Neuronal stem cell (in vitro differentiated cells): ENCODE measurements at regions not wholly inside any gene's neighbourhood (a gene's known extent, or its start where the extent isn't known, plus 50 kb on each side); places are given as distances from the start of the nearest gene placed in this dataset.

Source experiments
- DNase-seq: peaks from one replicate; pipeline ENCODE4 v3.0.0-alpha.2; 2013; ENCODE audit warnings: low spot score
- H2AFZ ChIP-seq: one replicate; pipeline ENCODE4 v1.6.1; 2013; ENCODE audit warnings: mild to moderate bottlenecking, low read length, inconsistent platforms
- H2AK5ac ChIP-seq: 2 replicates; pipeline ENCODE4 v1.6.1; 2013; ENCODE audit warnings: low read depth, mild to moderate bottlenecking, inconsistent platforms, low read length, moderate library complexity, mixed read lengths
- H2BK120ac ChIP-seq: 2 replicates; pipeline ENCODE4 v1.6.1; 2013; ENCODE audit warnings: low read depth, mild to moderate bottlenecking, inconsistent platforms, low read length, moderate library complexity, mixed read lengths
- H2BK12ac ChIP-seq: one replicate; pipeline ENCODE4 v1.6.1; 2013; ENCODE audit warnings: low read length, inconsistent platforms
- H2BK15ac ChIP-seq: 2 replicates; pipeline ENCODE4 v1.6.1; 2013; ENCODE audit warnings: mild to moderate bottlenecking, low read length, inconsistent platforms, mixed read lengths
- H2BK5ac ChIP-seq: one replicate; pipeline ENCODE4 v1.6.1; 2013; ENCODE audit warnings: inconsistent platforms, mild to moderate bottlenecking, low read length, moderate library complexity
- H3K14ac ChIP-seq: one replicate; pipeline ENCODE4 v1.6.1; 2013; ENCODE audit warnings: low read length, inconsistent platforms
- H3K18ac ChIP-seq: 2 replicates; pipeline ENCODE4 v1.6.1; 2013; ENCODE audit warnings: low read length, inconsistent platforms
- H3K23ac ChIP-seq: 2 replicates; pipeline ENCODE4 v1.6.1; 2013; ENCODE audit warnings: low read depth, mild to moderate bottlenecking, mixed read lengths, low read length, inconsistent platforms; ENCODE audit not compliant: poor library complexity
- H3K27ac ChIP-seq: replicated peaks from 3 replicates; pipeline ENCODE4 v1.5.1; 2013; ENCODE audit warnings: low read length, inconsistent platforms
- H3K27me3 ChIP-seq, 3 experiments: 2 replicates each; pipeline ENCODE4 v1.6.1; 2013; ENCODE audit warnings: low read length in 3 of 3, mild to moderate bottlenecking in 2 of 3, inconsistent platforms in 1 of 3, low read depth in 1 of 3, mixed read lengths in 1 of 3, moderate library complexity in 1 of 3; ENCODE audit not compliant: control insufficient read depth in 3 of 3, insufficient read depth in 3 of 3
- H3K36me3 ChIP-seq, 2 donors: replicated peaks in 1 of 2; 2 replicates each; pipeline ENCODE4 v1.6.1; 2013; ENCODE audit warnings: low read length in 2 of 2; ENCODE audit not compliant: control insufficient read depth in 2 of 2, insufficient read depth in 2 of 2
- H3K4ac ChIP-seq: 2 replicates; pipeline ENCODE4 v1.6.1; 2013; ENCODE audit warnings: inconsistent platforms, mild to moderate bottlenecking, low read length, moderate library complexity
- H3K4me1 ChIP-seq, 2 donors: 1 replicate in 1 of 2; 2 replicates in 1 of 2; pipeline ENCODE4 v1.6.1; 2013; ENCODE audit warnings: low read length in 2 of 2, low read depth in 1 of 2; ENCODE audit not compliant: control insufficient read depth in 2 of 2, insufficient read depth in 1 of 2
- H3K4me2 ChIP-seq: one replicate; pipeline ENCODE4 v1.6.1; 2013; ENCODE audit warnings: mild to moderate bottlenecking, low read length, inconsistent platforms; ENCODE audit not compliant: insufficient read depth, poor library complexity, severe bottlenecking
- H3K4me3 ChIP-seq, 2 donors: 2 replicates each; pipeline ENCODE4 v1.5.1; 2013; ENCODE audit warnings: low read length in 2 of 2, mild to moderate bottlenecking in 2 of 2, inconsistent platforms in 1 of 2, moderate library complexity in 1 of 2
- H3K79me1 ChIP-seq: one replicate; pipeline ENCODE4 v1.6.1; 2013; ENCODE audit warnings: low read depth, mild to moderate bottlenecking, inconsistent platforms, low read length, moderate library complexity
- H3K9ac ChIP-seq: one replicate; pipeline ENCODE4 v1.6.1; 2013; ENCODE audit warnings: mild to moderate bottlenecking, low read depth, low read length, inconsistent platforms; ENCODE audit not compliant: poor library complexity
- H3K9me3 ChIP-seq, 2 donors: replicated peaks in 1 of 2; 2 replicates each; pipeline versions ENCODE3 to v1.6.1; 2013; ENCODE audit warnings: low read length in 2 of 2, mild to moderate bottlenecking in 2 of 2, inconsistent platforms in 1 of 2, low read depth in 1 of 2, mixed read lengths in 1 of 2, moderate library complexity in 1 of 2; ENCODE audit not compliant: control insufficient read depth in 2 of 2, insufficient read depth in 1 of 2
- H4K8ac ChIP-seq: one replicate; pipeline ENCODE4 v1.6.1; 2013; ENCODE audit warnings: low read depth, mild to moderate bottlenecking, inconsistent platforms, low read length, moderate library complexity
- H4K91ac ChIP-seq: one replicate; pipeline ENCODE4 v1.6.1; 2013; ENCODE audit warnings: low read length, low read depth, mild to moderate bottlenecking, inconsistent platforms; ENCODE audit not compliant: poor library complexity
- WGBS, 2 donors: extraction: QIAGEN DNeasy Blood & Tissue Kit; methylation state at CpG; one replicate each; pipeline ENCODE4 v1.1.7; 2013; ENCODE audit warnings: missing lambda C conversion rate in 2 of 2, mixed read lengths in 1 of 2; ENCODE audit not compliant: insufficient read length in 2 of 2, insufficient replicate concordance in 1 of 2; ENCODE audit errors: extremely low coverage in 2 of 2; 5-methylcytosine and 5-hydroxymethylcytosine counted together

DNA sequence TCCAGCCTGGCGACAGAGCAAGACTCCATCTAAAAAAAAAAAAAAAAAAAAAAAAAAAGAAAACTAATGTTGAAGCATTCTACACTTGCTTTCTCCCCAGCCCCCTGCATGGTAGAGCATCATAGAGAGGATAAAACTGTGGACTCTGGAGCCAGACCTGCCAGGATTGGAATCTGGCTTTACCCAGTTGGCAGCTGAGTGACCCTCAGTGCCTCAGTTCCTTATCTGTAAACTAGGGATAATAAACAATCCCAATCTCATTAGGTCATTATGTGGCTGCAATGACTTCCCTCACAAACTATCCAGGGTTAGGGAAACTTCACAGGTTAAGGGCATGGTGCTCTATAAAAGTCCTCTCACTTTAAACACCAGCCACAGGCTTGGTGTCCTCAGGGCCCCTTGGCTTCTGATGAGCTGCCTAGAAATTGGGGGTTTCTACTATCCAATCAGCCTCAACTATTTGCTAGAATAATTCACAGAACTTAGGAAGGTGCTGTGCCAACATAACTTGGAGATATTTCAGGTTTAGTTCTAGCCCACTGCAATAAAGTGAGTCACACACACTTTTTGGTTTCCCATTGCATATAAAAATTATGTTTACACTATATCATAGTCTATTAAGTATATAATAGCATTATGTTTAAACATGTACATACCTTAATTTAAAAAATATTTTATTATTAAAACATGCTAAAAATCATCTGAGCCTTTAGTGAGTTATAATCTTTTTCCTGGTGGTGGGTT, 180.5 kb upstream of the B3GALT2 start:
- Histone ChIP-seq H3K79me1 (no peaks in the 10 kb centered on the region), H3K4ac (no peak overlapping the region), H3K4me3 (no peak overlapping the region), H3K23ac (no peak overlapping the region), H2AFZ (no peak overlapping the region), H3K27ac (no peak overlapping the region), H3K9ac (no peak overlapping the region), H3K18ac (no peak overlapping the region), H3K4me2 (no peak overlapping the region), H3K36me3 (no peaks in the 10 kb centered on the region), H4K8ac (no peak overlapping the region), H4K91ac (no peak overlapping the region), H2BK15ac (no peak overlapping the region), H3K14ac (no peak overlapping the region), H2AK5ac (no peak overlapping the region), H3K27me3 (no peaks in the 10 kb centered on the region), H2BK120ac (no peak overlapping the region), H3K9me3 (no peaks in the 10 kb centered on the region), H2BK12ac (no peak overlapping the region), H2BK5ac (no peak overlapping the region), H3K4me1 (no peaks in the 10 kb centered on the region)
- DNase-seq, result no peak
- no CpG with 5 or more reads among the region's 1 CpG for WGBS, 2 donors

DNA sequence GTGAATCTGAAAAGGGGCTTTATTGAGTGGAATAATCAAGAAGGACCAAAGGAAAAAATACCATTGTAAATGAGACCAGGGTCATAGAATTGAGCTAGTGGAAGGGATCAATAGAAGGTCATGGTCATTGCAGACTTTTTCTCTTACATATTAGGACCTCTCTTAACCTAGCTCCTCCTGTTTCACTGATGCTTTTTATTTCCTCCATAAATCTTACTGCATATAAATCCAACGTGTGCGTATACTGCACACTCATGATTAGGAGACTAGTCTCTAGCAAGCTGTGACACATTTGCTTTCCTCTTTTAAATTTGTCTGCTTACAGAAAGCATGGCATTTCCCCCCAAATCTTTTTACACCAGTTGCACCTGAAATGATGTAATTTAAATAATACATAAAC, 179.6 kb upstream of the B3GALT2 start:
- Histone ChIP-seq H3K9me3 (no peaks in the 10 kb centered on the region), H3K36me3 (no peaks in the 10 kb centered on the region), H2BK15ac (no peak overlapping the region), H3K4me1 (no peaks in the 10 kb centered on the region), H4K8ac (no peak overlapping the region), H2BK12ac (no peak overlapping the region), H2BK5ac (no peak overlapping the region), H3K4me3 (no peak overlapping the region), H3K27ac (no peak overlapping the region), H2AFZ (no peak overlapping the region), H2BK120ac (no peak overlapping the region), H3K14ac (no peak overlapping the region), H3K79me1 (no peaks in the 10 kb centered on the region), H3K23ac (no peak overlapping the region), H3K4ac (no peak overlapping the region), H3K4me2 (no peak overlapping the region), H4K91ac (no peak overlapping the region), H3K18ac (no peak overlapping the region), H3K9ac (no peak overlapping the region), H2AK5ac (no peak overlapping the region), H3K27me3 (no peaks in the 10 kb centered on the region)
- WGBS, 2 donors, result no CpG with 5 or more reads among the region's 2 CpGs
- DNase-seq, result no peak

DNA sequence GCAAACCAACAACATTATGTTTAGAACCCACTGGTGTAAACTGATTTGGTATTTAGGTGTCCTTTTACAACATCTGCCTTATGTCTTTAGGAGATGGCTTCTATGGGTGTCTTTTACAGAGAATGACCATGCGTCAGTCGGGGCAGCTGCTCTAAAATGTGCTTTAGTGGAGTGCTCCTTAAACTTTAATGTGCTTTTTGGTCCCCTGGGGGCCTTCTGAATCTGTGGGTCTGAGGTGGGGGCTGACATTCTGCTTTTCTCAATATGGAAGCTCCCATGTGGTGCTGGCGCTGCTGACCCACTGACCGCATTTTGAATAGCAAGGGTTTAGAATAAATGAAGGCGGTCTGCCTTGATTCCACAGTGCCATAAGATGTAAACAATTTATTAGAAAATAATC, 173.2 kb upstream of the B3GALT2 start:
- WGBS, 2 donors, result no CpG with 5 or more reads among the region's 5 CpGs
- no peaks in the 10 kb centered on the region for H3K79me1 ChIP-seq
- H2BK15ac ChIP-seq, result no peak overlapping the region
- no peak overlapping the region for H2AFZ ChIP-seq
- H3K27me3 ChIP-seq, result no peaks in the 10 kb centered on the region
- H3K4me1 ChIP-seq, result no peaks in the 10 kb centered on the region
- no peak overlapping the region for H3K27ac ChIP-seq
- H3K4me2 ChIP-seq, result no peak overlapping the region
- H4K8ac ChIP-seq, result no peak overlapping the region
- no peaks in the 10 kb centered on the region for H3K36me3 ChIP-seq
- no peak overlapping the region for H3K18ac ChIP-seq
- H4K91ac ChIP-seq, result no peak overlapping the region
- DNase-seq, result no peak
- no peak overlapping the region for H3K4me3 ChIP-seq
- H3K4ac ChIP-seq, result no peak overlapping the region
- no peak overlapping the region for H3K14ac ChIP-seq
- H2AK5ac ChIP-seq, result no peak overlapping the region
- H2BK12ac ChIP-seq, result no peak overlapping the region
- no peak overlapping the region for H2BK120ac ChIP-seq
- no peak overlapping the region for H3K9ac ChIP-seq
- no peak overlapping the region for H2BK5ac ChIP-seq
- no peak overlapping the region for H3K23ac ChIP-seq
- no peaks in the 10 kb centered on the region for H3K9me3 ChIP-seq

DNA sequence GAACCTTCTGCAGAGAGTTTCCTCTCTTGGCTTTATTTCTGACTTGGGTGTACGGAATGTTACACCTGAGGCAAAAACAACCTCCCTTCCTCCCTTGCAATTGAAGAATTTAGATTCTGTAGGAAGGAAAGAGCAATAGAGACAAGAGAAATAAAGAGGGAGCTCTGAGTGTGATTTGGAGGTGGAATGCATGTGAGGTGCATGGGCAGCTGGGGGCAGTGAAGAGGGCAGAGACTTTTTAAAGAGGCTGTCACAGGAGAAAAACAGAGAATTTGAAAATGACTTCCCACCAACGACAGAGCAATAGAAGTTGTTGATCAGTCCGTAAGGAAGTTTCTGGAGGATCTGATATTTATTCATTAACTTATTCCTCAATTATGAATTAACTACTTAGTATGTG, 172.0 kb upstream of the B3GALT2 start:
- Histone ChIP-seq H3K4me2 (no peak overlapping the region), H2BK15ac (no peak overlapping the region), H3K9me3 (no peaks in the 10 kb centered on the region), H4K8ac (no peak overlapping the region), H2BK120ac (no peak overlapping the region), H2BK5ac (no peak overlapping the region), H3K4me1 (no peaks in the 10 kb centered on the region), H3K36me3 (no peaks in the 10 kb centered on the region), H3K18ac (no peak overlapping the region), H3K27ac (no peak overlapping the region), H2AK5ac (no peak overlapping the region), H3K23ac (no peak overlapping the region), H2AFZ (no peak overlapping the region), H3K14ac (no peak overlapping the region), H4K91ac (no peak overlapping the region), H3K4me3 (no peak overlapping the region), H3K27me3 (no peaks in the 10 kb centered on the region), H2BK12ac (no peak overlapping the region), H3K79me1 (no peaks in the 10 kb centered on the region), H3K9ac (no peak overlapping the region), H3K4ac (no peak overlapping the region)
- DNase-seq, result no peak
- WGBS, 2 donors, result no CpG with 5 or more reads among the region's 3 CpGs
